Left ventricle myocardium inferior (tissue), 1 donor: ENCODE measurements at regions not wholly inside any gene's neighbourhood (a gene's known extent, or its start where the extent isn't known, plus 50 kb on each side); places are given as distances from the start of the nearest gene placed in this dataset.

ENCODE experiments used
- DNase-seq: peaks from one replicate; pipeline ENCODE4 v3.0.0-alpha.2; 2020
- H3K27ac ChIP-seq: fragments of 200-600 bp; replicated peaks from 2 replicates; pipeline ENCODE4 v1.8.0; 2021
- H3K27me3 ChIP-seq: fragments of 200-600 bp; 2 replicates; pipeline ENCODE4 v1.8.0; 2021; ENCODE audit warnings: low read depth
- H3K36me3 ChIP-seq: fragments of 200-600 bp; 2 replicates; pipeline ENCODE4 v1.8.0; 2021
- H3K4me1 ChIP-seq: fragments of 200-600 bp; 2 replicates; pipeline ENCODE4 v1.8.0; 2021
- H3K4me3 ChIP-seq: fragments of 200-600 bp; 2 replicates; pipeline ENCODE4 v1.8.0; 2021; ENCODE audit warnings: mild to moderate bottlenecking, moderate library complexity
- H3K9me3 ChIP-seq: fragments of 200-600 bp; replicated peaks from 2 replicates; pipeline ENCODE4 v1.8.0; 2021
- intact Hi-C: fragments of 100-400 bp; cut with micrococcal nuclease; formaldehyde crosslinking; loops from one replicate; pipeline ENCODE4 v1.11.0; 2022
- TF ChIP-seq, protein P1 (sequence below): fragments of 200-600 bp; IDR thresholded peaks from 2 replicates; pipeline ENCODE4 v1.8.0; 2021; ENCODE audit warnings: antibody characterized with exemption, mild to moderate bottlenecking, borderline replicate concordance
- donor health status: DM: no; HTN: yes; CAD: no; lungs with severe emphysema.

DNA sequence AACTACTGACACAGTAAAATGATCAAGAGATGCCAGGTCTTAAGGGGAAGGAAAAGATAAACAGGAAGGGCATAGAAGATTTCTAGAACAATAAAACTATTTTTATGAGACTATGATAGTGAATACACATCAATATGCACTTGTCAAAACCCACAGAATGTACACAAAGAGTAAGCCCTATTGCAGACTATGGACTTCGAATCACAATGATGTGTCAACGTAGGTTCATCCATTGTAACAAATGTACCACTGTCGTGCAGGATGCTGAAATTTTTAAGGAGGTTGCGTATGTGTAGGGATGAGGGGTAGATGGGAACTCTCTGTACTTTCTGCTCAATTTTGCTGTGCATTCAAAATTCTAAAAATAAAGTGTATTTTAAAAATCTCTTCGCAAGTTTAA is 171.9 kb downstream of the KLF12 start:
- TF ChIP-seq, protein P1, sequence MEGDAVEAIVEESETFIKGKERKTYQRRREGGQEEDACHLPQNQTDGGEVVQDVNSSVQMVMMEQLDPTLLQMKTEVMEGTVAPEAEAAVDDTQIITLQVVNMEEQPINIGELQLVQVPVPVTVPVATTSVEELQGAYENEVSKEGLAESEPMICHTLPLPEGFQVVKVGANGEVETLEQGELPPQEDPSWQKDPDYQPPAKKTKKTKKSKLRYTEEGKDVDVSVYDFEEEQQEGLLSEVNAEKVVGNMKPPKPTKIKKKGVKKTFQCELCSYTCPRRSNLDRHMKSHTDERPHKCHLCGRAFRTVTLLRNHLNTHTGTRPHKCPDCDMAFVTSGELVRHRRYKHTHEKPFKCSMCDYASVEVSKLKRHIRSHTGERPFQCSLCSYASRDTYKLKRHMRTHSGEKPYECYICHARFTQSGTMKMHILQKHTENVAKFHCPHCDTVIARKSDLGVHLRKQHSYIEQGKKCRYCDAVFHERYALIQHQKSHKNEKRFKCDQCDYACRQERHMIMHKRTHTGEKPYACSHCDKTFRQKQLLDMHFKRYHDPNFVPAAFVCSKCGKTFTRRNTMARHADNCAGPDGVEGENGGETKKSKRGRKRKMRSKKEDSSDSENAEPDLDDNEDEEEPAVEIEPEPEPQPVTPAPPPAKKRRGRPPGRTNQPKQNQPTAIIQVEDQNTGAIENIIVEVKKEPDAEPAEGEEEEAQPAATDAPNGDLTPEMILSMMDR = no peak
- no peak overlapping the region for H3K4me3 ChIP-seq
- H3K27me3 ChIP-seq = no peaks in the 10 kb centered on the region
- H3K4me1 ChIP-seq = peaks cover 45% of the 10 kb centered on the region
- H3K36me3 ChIP-seq = no peaks in the 10 kb centered on the region
- no peak for DNase-seq
- intact Hi-C loops = no loop called here
- no peak overlapping the region for H3K27ac ChIP-seq
- H3K9me3 ChIP-seq = no peaks in the 10 kb centered on the region

DNA sequence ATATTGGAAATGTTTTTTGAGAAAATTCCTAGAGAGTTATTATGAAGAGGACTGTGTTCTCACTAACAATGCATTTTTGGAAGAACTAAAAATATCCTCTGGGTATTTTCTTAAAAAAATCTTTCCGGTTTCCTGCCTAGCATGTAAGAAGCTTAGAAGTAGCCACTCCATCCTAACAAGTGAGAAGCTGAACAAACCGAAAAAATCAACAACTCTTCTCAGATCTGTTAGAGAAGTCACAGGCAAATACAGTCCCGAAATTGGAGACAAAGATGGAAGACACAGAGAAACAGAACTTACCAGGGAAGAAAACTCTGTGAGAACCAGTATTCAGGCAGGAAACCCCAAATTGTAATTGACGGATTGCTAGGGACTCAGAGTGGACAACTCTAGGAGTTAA is 173.0 kb downstream of the KLF12 start:
- Histone ChIP-seq H3K27me3 (no peaks in the 10 kb centered on the region), H3K9me3 (no peaks in the 10 kb centered on the region), H3K4me3 (no peak overlapping the region), H3K27ac (peak overlapping the region; percentile 8), H3K4me1 (peaks cover 40% of the 10 kb centered on the region), H3K36me3 (no peaks in the 10 kb centered on the region)
- intact Hi-C loops = no loop called here
- no peak for DNase-seq
- TF ChIP-seq, protein P1 = no peak

DNA sequence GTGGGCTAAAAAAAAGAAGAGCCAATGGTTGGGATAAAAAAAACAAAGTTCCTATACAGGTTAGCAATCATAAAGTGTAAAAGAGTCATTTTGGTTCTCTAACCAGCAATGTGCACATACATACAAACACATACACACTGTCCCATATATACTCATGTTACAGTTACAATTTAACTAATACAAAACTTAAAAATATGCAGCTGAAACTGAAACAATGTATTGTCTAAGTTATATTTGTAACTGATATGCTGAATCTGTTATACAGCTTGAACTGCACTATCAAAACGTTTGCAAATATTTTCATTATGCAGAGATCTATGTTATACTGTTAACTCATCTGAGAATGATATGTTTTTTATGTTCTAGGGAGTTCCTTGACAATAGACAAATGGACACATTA is 173.7 kb downstream of the KLF12 start:
- Histone ChIP-seq H3K4me3 (no peak overlapping the region), H3K9me3 (no peaks in the 10 kb centered on the region), H3K4me1 (peaks cover 40% of the 10 kb centered on the region), H3K27ac (no peak overlapping the region), H3K27me3 (no peaks in the 10 kb centered on the region), H3K36me3 (no peaks in the 10 kb centered on the region)
- intact Hi-C loops = no loop called here
- TF ChIP-seq, protein P1 = no peak
- no peak for DNase-seq

DNA sequence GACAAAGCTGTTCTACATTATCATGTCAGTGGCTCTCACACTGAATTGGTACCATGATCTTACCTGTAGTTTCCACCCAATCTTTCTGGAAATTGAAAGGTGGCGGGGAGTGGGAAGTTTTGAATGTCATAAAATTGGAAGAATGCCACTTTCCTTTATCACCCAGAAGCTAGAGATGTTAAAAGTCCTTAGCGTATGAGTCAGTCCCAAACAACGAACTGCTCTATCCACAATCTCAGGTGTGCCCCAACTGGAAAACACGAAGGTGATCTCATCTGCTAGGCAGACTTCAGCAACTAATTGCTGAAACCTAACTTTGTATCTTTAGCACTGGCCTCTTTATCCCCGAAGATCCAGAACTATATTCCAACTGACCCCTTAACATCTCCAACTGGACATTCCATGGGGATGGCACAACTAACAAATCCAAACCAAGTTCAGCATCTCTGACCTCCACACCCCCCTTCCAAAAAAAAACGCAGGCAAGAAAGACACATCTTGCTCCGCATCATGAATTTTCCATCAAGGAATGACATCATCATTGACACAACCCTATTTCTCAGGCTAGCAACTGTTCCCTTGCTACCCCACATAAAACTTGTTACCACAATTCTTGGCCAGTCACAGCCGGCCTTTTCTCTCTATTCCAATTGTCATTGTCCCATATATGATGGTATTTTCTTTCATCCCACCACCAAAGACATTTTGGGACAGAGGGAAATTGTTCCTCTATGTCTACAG is 175.4 kb downstream of the KLF12 start:
- TF ChIP-seq, protein P1 = no peak
- Histone ChIP-seq H3K4me3 (no peak overlapping the region), H3K9me3 (no peaks in the 10 kb centered on the region), H3K27me3 (no peaks in the 10 kb centered on the region), H3K4me1 (peaks cover 42% of the 10 kb centered on the region), H3K27ac (no peak overlapping the region), H3K36me3 (no peaks in the 10 kb centered on the region)
- DNase-seq = no peak
- intact Hi-C loops = loop anchor here (10.0 kb wide), 1 partner anchor 506 kb away; no protein-coding TSS in a partner anchor

DNA sequence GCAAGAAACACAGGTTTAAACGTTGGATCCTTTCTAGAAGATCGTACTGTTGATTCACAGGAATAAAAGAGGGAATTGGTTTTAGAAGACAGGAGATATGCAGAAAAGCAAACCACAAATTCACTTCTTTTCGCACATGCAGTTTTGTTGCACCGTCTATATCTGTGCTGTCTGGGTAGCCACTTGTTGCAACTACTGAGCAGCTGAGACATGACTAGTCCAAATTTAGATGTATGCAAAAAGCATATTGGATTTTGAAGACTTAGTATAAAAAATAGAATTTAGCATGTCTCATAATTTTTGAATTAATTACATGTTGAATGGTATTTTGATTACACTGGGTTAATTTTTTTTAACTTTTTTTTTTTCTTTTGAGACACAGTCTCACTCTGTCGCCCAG is 176.3 kb downstream of the KLF12 start:
- DNase-seq = no peak
- H3K27ac ChIP-seq = no peak overlapping the region
- H3K36me3 ChIP-seq = no peaks in the 10 kb centered on the region
- intact Hi-C loops = loop anchor here (10.0 kb wide), 1 partner anchor 507 kb away; no protein-coding TSS in a partner anchor
- TF ChIP-seq, protein P1 = no peak
- no peaks in the 10 kb centered on the region for H3K27me3 ChIP-seq
- H3K9me3 ChIP-seq = no peaks in the 10 kb centered on the region
- peaks cover 42% of the 10 kb centered on the region for H3K4me1 ChIP-seq
- H3K4me3 ChIP-seq = no peak overlapping the region
